ENCODE measurements at regions not wholly inside any gene's neighbourhood (a gene's known extent, or its start where the extent isn't known, plus 50 kb on each side); places are given as distances from the start of the nearest gene placed in this dataset.

DNA sequence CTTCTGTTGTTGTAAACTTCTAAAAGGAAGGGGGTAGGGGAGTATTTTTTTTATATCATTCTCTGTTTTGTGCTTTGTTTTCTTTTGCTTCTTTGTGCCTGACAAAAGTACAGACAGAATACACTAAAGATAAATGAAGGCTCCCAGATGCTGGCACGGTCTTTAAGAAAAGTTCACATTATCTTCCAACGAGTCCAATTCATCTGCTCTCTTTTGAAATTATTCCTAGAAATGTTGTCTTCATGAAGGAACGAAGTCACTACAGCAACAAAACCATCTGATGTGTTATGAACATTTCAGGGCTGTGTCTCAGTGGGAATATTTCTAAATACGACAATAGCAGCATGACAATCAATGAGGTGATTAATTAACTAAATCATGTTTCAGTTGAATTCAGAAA lies 813.8 kb upstream of the HTR2C start:
- Mint-ChIP-seq H3K9me3 (ENCODE audit: unreplicated experiment) (no peaks in the 10 kb centered on the region), H3K27me3 (ENCODE audit: unreplicated experiment) (no peaks in the 10 kb centered on the region), H3K36me3 (ENCODE audit: unreplicated experiment) (no peaks in the 10 kb centered on the region), H3K4me1 (ENCODE audit: low read depth, unreplicated experiment) (no peaks in the 10 kb centered on the region), H3K4me3 (ENCODE audit: unreplicated experiment) (no peak overlapping the region), H3K27ac (ENCODE audit: unreplicated experiment) (no peak overlapping the region)
- TF ChIP-seq, protein P1, sequence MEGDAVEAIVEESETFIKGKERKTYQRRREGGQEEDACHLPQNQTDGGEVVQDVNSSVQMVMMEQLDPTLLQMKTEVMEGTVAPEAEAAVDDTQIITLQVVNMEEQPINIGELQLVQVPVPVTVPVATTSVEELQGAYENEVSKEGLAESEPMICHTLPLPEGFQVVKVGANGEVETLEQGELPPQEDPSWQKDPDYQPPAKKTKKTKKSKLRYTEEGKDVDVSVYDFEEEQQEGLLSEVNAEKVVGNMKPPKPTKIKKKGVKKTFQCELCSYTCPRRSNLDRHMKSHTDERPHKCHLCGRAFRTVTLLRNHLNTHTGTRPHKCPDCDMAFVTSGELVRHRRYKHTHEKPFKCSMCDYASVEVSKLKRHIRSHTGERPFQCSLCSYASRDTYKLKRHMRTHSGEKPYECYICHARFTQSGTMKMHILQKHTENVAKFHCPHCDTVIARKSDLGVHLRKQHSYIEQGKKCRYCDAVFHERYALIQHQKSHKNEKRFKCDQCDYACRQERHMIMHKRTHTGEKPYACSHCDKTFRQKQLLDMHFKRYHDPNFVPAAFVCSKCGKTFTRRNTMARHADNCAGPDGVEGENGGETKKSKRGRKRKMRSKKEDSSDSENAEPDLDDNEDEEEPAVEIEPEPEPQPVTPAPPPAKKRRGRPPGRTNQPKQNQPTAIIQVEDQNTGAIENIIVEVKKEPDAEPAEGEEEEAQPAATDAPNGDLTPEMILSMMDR (IDR thresholded peaks at IDR 0.05; ENCODE audit: partially characterized antibody, unreplicated experiment), result no peak
- DNase-seq, result no peak

DNA sequence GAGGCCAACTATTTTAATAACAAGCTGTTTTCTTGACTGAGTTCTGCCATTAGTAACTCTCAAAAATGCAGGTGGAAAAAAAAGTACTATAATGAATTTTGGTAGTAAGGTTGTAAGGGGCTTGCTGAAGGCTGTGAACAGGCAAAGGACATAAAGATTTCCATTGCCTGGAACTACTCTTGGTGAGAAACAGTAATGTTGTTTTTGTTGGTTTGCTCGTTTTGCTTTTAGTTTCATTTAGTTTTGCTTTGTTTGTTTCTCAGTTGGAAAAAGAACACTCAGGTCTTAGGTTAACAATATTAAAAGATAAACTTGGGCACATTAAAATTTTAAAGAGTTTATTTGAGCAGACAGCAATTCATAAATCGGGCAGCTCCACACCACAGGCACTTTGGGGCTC lies 824.5 kb upstream of the HTR2C start:
- Mint-ChIP-seq H3K4me3 (ENCODE audit: unreplicated experiment) (no peak overlapping the region), H3K36me3 (ENCODE audit: unreplicated experiment) (no peaks in the 10 kb centered on the region), H3K27me3 (ENCODE audit: unreplicated experiment) (no peaks in the 10 kb centered on the region), H3K27ac (ENCODE audit: unreplicated experiment) (no peak overlapping the region), H3K9me3 (ENCODE audit: unreplicated experiment) (no peaks in the 10 kb centered on the region), H3K4me1 (ENCODE audit: low read depth, unreplicated experiment) (no peaks in the 10 kb centered on the region)
- TF ChIP-seq, protein P1 (IDR thresholded peaks at IDR 0.05; ENCODE audit: partially characterized antibody, unreplicated experiment), result no peak
- DNase-seq, result no peak

DNA sequence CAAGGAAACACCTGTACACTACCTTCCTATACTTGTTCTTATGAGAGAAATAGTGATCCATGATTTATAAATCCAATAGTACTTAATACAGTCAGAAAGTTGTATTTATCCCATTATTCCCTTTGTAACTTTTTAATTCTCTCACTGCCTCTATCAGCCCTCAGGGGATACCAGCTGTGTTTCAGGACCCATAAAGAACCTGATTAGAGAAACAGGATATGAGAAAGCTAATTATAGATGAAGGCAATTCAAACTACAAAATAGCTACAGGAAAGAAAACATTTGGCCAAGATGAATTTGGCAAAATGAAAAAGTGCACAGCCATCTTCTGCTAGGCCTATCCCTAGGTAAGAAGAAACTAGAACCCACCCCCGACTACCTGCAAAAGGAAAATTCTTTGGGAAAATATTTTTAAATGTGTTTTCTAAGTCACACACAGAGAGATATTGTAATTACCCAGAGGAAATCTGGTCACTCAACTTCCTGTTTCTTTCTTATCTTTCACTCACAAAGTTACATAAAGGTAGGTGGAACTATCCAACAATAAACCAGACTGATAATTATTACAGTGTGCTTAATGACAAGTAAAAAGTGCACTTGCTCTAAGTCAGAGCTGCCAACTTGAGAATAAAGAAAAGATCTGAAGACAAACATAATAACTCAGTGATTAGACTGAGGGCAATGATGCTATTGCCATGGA lies 836.5 kb upstream of the HTR2C start:
- Mint-ChIP-seq H3K36me3 (ENCODE audit: unreplicated experiment) (no peaks in the 10 kb centered on the region), H3K4me1 (ENCODE audit: low read depth, unreplicated experiment) (no peaks in the 10 kb centered on the region), H3K27me3 (ENCODE audit: unreplicated experiment) (no peaks in the 10 kb centered on the region), H3K27ac (ENCODE audit: unreplicated experiment) (no peak overlapping the region), H3K4me3 (ENCODE audit: unreplicated experiment) (no peak overlapping the region), H3K9me3 (ENCODE audit: unreplicated experiment) (no peaks in the 10 kb centered on the region)
- no peak for DNase-seq
- TF ChIP-seq, protein P1 (IDR thresholded peaks at IDR 0.05; ENCODE audit: partially characterized antibody, unreplicated experiment), result no peak

DNA sequence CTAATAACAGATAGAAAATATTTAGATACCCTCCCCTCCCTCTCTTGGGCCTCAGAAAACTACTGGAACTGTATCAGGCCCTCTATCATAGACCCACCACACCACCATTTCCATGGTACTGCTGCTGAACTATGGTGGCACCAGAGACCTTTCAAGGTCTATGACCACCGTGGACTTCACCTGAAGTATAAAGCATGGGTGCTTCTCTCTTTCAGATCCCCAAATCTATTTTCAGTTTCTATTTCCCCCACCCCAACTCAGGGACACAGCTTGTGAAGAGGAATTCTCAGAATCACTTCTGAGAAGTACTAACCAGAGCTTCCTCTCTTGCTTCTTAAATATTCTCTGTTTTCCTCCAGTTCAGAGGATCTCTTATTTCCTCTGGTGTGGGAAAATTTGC lies 840.8 kb upstream of the HTR2C start:
- no peak overlapping the region for H3K4me3 Mint-ChIP-seq (ENCODE audit: unreplicated experiment)
- no peak for DNase-seq
- H3K36me3 Mint-ChIP-seq (ENCODE audit: unreplicated experiment), result no peaks in the 10 kb centered on the region
- TF ChIP-seq, protein P1 (IDR thresholded peaks at IDR 0.05; ENCODE audit: partially characterized antibody, unreplicated experiment), result no peak
- no peaks in the 10 kb centered on the region for H3K4me1 Mint-ChIP-seq (ENCODE audit: low read depth, unreplicated experiment)
- H3K27me3 Mint-ChIP-seq (ENCODE audit: unreplicated experiment), result no peaks in the 10 kb centered on the region
- no peak overlapping the region for H3K27ac Mint-ChIP-seq (ENCODE audit: unreplicated experiment)
- H3K9me3 Mint-ChIP-seq (ENCODE audit: unreplicated experiment), result no peaks in the 10 kb centered on the region

DNA sequence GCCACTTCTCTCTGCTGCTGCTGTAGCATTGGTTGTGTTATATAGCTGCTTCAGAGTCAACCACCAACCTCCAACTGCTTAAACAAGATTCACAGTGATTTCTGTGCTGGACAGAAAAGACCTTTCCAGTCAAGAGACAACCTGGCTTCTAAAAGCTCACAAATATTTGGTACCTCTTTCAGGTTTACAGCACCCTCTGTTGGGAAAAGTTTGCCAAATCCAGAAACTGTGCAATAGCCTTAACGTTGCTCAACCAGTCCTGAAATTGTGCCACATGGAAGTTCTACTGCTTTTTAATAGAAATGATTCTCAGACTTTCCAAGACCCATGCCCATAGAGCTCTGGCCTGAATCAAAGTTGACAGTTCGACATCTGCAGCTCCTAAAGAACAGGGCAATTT lies 842.1 kb upstream of the HTR2C start:
- no peaks in the 10 kb centered on the region for H3K4me1 Mint-ChIP-seq (ENCODE audit: low read depth, unreplicated experiment)
- TF ChIP-seq, protein P1 (IDR thresholded peaks at IDR 0.05; ENCODE audit: partially characterized antibody, unreplicated experiment), result no peak
- H3K27ac Mint-ChIP-seq (ENCODE audit: unreplicated experiment), result no peak overlapping the region
- no peaks in the 10 kb centered on the region for H3K36me3 Mint-ChIP-seq (ENCODE audit: unreplicated experiment)
- no peak for DNase-seq
- no peak overlapping the region for H3K4me3 Mint-ChIP-seq (ENCODE audit: unreplicated experiment)
- H3K9me3 Mint-ChIP-seq (ENCODE audit: unreplicated experiment), result no peaks in the 10 kb centered on the region
- H3K27me3 Mint-ChIP-seq (ENCODE audit: unreplicated experiment), result no peaks in the 10 kb centered on the region
